ENCODE measurements at regions not wholly inside any gene's neighbourhood (a gene's known extent, or its start where the extent isn't known, plus 50 kb on each side); places are given as distances from the start of the nearest gene placed in this dataset.

DNA sequence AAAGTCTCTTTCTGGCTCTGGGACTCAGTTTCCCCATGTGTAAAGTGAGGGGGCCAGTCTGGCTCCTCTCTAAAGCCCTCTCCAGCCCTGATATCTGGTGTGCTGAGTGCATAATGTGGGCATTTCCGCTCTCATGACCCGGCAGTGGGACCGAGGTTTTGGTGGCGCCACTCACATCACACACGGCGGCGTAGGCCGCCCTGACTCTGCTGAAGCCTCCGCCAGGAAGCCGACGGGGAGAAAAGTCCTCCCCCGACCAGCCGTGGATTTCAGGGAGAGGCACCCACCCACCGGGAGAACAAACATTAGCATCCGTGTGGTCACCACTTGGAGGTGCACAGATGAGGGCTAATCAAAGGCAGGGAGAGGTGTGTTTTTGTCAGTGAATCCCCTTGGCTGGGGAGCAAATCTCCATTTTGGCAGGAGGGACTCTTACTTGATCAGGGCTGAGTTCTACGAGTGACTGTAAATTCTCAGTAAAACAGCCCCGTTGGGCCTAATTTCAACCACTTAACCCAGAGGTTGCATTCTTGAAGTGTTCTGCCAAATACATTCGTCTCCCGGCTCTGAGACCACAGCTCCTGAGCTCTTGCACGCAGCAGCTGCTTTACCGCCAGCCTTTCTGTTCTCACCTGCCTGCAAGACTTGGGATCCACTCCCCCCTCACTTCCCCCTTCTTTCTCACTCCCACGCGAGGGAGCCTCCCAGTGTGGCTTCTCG lies 118.2 kb downstream of the FOXD2 start:
- DNase-seq, result no peak

DNA sequence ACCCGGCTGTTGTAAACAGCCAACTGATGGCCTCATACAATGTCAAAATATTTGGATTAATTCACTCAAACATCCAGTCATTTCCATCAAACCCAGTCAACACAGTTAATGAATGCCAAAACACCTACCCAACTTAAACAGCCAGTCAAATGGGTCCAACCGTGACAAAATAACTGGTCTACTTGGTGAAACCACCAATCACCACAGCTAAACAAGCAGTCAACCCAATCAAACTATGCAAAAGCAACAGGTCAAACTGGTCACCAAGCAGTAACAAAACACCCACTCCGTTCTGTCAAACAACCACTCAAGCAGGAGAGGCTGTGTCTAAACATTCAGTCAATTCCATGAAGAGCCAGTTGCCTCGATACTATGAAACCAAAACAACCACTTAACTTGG lies 119.2 kb downstream of the FOXD2 start:
- no peak for DNase-seq

DNA sequence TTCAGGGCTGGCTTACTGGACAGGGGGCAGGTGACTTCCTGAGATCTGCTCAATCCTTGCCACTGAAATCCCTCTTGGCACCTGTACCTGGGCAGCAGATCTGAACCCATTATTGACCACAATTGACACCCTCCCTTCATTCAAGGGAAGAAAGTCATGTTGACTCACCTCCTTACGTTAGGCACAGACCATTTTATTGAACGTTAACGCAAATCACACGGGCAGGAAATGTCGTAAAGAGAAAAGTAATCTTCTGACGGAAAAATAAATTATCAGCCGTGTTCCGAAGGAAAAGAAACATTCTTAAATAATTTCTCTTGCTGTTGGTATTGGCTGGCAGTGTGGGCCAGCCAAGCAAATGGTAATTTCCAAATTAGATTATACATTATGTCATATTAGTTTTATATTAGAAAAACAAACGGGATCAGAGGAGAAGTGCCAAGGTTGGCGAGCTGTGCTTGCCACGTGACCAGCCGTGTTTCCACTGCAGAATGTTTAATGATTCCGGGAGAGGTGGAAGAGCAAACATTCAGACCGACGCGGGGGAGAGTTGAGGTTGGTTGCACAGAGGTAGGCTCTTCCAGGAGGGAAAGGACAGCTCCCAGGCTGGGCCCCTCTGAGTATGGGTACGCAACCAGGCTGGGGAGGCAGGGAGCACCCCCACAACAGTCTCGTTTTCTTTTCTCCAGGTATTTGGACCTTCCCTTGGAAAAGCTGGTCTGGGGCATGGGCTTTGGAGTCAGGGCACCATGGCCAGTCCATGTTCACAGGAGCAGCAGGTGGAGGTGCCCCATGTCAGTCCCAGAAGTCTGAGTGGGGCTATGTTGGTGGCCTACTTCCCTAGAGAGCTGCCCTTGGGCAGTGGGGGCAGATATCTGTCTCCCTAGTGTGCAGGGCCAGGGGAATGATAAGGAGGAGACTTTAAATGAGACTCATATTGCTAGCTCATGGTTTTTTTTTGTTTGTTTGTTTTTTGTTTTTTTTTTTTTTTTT lies 121.1 kb downstream of the FOXD2 start:
- no peak for DNase-seq

- no peak for DNase-seq
Observed at GRCh38 chr1:47559944-47560695, 122.3 kb downstream of the FOXD2 start.

- no peak for DNase-seq
Observed at GRCh38 chr1:47561523-47562007, 123.7 kb downstream of the FOXD2 start.

DNA sequence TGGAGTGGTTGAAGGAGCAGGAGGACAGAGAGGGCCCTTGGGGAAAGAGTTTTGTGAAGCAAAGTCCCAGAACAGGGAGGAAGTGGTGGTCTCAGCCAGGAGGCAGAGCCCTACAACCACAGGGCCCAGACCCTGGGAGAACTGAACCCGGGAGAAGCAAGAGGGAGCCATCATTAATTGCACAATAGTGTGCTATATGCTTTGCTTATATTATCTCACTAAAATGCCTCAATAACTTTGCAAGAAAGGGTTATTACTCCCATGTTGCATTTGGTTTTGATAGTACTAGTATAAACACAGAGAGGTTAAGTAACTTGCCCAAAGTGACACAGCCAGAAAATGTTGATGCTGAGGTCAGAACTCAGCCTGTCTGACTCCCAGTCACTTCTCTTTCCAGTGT lies 124.3 kb downstream of the FOXD2 start:
- DNase-seq, result no peak

- no peak for DNase-seq
Observed at GRCh38 chr1:47562799-47563198, 125.0 kb downstream of the FOXD2 start.

GRCh38 chr1:47563201-47563600 lies 125.4 kb downstream of the FOXD2 start:
- no peak for DNase-seq

DNA sequence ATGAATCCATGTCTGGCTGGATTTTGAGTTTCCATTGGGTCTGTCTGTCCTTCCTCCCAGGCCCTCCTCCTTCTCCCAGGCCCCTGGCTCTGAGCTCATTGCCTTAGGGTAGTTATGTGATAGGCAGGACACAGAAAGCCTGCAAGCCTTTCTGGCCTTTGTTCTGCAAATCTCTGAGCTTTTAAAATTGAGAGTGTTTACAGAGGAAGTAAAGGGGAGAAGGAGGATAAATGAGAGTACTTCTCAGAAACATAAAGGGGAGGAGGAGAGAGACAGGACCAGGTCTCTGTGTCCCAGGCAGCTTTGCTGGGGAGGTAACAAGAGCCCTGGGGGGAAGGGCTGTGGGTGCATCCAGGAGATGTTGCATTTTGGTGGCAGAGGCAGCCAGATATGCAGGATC lies 126.7 kb downstream of the FOXD2 start:
- DNase-seq, result no peak

GRCh38 chr1:47565092-47565491 lies 127.2 kb downstream of the FOXD2 start:
- DNase-seq, result no peak

DNA sequence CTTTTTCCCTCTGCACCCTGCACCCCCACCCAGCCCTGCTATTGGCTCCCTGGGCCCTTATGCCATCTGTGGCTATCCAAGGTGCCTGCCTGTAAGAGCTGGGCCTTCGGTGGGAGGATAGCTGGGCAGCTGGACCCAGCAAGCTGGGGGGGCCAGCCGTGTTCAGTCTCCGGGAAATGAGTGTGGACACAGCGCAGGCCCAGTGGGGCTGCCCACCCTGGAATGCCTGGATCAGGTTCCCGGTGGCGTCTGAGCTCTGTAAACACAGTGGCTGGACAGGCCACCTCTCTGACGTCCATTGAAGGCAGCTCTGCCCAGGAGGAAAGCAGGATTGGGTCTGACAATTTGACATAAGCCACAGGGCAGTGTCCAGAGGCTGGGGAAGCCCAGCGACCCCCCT lies 127.8 kb downstream of the FOXD2 start:
- DNase-seq, result no peak

- no peak for DNase-seq
Observed at GRCh38 chr1:47568763-47569162, 130.9 kb downstream of the FOXD2 start.

- no peak for DNase-seq
Observed at GRCh38 chr1:47569261-47569660, 131.4 kb downstream of the FOXD2 start.

DNA sequence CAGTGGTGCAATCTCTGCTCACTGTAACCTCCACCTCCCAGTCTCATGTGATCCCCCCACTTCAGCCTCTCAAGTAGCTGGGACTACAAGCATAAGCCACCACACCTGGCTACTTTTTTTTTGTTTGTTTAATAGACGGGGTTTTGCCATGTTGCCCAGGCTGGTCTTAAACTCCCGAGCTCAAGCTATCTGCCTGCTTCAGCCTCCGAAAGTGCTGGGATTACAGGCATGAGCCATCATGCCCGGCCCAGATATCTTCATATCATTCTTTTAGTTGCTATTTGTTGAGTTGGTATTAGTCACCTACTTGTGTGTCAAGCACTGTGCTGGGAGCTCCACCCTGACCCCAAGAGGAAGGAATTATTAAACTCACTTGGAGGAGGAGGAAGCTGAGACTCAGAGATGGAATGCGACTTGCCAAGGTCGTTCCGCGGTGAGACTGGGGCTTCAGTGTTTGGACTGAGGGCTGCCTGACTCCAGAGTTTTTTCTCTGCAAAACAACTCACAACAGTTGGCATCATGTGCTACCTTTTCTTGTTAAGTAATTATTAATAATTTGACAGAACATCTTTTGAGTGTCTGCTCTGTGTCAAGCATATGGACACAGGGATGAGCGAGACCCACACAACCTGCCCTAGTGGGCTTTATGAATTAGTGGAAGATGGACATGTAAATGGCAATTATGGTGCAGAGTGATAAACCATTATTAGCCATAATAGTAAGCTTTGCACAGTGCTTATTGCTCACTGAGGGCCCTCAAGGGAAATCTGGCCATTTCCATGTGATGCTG lies 132.0 kb downstream of the FOXD2 start:
- no peak for DNase-seq

- DNase-seq, result no peak
Observed at GRCh38 chr1:47571161-47571560, 133.3 kb downstream of the FOXD2 start.

DNA sequence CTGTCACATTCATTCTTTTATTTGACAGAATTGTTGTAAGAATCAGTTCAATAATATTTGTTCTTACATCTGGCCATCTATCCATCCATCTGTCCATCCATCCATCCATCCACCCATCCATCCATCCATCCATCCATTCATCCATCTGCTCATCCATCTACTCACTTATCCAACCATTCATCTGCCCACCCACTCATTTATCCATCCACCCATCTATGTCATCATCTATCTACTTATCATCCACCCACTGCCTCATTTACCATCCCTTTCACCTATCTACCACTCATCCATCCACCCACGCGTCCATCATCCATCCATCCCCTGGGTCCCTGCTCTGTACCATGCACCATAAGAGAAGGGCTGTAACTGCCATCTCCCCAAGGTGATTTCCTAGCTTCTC lies 134.1 kb downstream of the FOXD2 start:
- no peak for DNase-seq

DNA sequence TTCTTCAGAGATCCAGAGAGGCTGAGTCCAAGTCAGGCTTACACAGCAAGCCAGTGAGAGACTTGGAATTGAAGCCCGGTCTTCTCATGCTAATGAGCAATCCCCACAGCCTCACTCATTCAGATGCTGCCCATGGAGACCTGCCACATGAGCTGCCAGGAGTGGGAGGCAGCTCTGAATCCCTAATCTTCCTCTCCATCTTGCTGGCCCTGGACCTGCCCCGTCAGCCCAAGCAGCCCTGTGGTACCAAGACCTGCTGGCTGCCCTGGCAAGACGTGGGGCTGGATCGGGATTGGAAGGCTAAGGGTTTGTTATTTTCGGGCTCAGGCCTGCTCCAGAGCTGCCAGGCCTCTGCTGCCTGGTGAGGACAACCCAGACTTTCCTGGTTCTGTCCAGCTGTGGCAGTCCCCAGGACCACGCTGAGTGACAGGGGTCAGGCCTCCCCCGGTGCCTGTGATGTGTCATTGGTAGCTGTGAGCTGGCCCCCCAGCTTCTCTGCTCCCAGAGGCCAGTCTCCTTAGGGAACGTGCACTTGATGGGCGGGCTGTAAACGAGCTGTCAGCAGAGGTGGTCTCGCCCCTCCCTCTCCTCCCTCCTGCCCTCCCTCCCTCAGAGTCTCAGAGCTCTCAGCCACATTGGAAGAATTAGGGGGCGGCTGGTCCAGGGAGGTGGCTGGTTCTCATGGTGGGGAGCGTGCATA lies 135.0 kb downstream of the FOXD2 start:
- no peak for DNase-seq

- DNase-seq, result no peak
Observed at GRCh38 chr1:47574451-47575165, 136.8 kb downstream of the FOXD2 start.

DNA sequence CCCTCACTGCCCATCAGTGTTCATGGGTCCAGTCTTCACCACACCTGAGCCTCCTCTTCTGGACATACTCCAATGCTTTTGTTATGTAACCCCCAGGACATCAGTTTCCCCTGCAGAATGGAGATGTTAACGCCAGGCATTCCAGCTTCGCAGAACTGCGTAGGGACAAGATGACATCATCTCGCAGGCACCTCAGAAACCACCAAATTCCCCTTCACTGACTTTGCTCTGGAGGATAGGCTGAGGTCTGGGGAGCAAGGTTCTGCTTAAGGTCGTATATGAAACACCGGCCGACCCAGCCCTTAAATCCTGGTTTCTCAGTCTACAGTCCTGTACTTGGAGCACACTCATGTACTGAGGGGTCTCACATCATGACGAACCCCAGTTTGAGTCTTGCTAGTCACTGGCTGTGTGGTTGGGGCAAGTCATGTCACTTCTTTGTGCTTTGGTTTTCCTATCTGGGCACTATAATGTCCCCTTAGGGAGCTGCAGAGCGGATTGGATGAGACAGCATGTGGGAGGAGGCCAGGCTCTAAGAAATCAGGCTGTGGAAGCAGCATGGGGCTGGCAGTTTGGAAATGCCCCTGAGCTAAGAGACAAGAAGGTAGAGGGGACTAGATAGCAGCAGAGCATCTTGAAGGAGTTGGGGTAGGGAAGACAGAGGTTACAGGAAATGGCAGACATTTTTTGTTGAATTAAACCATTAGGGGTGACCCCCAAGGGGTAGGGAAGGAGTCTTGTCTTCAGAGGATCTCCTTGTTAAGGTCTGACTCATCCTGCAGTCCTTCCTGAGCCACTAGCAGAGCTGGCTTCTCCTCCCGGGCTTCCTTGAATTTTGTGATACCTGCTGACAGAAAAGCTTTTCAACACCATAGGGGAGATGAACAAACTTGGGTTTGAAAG lies 138.3 kb downstream of the FOXD2 start:
- DNase-seq, result no peak

GRCh38 chr1:47576758-47577115 lies 138.9 kb downstream of the FOXD2 start:
- no peak for DNase-seq

Measured in activated CD4-positive, alpha-beta T cell treated with anti-CD3 and anti-CD28 coated beads, Interleukin-2, Interleukin-6, amounts not matched to agents 100 ng/mL and 50 ng/mL, durations not matched to agents 16 hours and 8 hours (primary cell).